GM19397 (cell line): ENCODE measurements at regions not wholly inside any gene's neighbourhood (a gene's known extent, or its start where the extent isn't known, plus 50 kb on each side); places are given as distances from the start of the nearest gene placed in this dataset.
A peak's percentile ranks its signal among the peaks of the same experiment; 100 is the strongest.

Experiments
- ATAC-seq: cut with Tn5 transposase; IDR thresholded peaks from one replicate; pipeline ENCODE4 v1.9.1; 2021; ENCODE audit warnings: mild to moderate bottlenecking, moderate library complexity; ENCODE audit not compliant: unreplicated experiment

GRCh38 chr6:105781248-105781647 is 304.9 kb upstream of the PRDM1 start:
- ATAC-seq, result no peak

GRCh38 chr6:105780146-105780860 is 305.8 kb upstream of the PRDM1 start:
- no peak for ATAC-seq

- ATAC-seq, result no peak
Measured at GRCh38 chr6:105779110-105779509, 307.0 kb upstream of the PRDM1 start.

GRCh38 chr6:105775095-105775494 is 311.0 kb upstream of the PRDM1 start:
- no peak for ATAC-seq

GRCh38 chr6:105774247-105774646 is 311.9 kb upstream of the PRDM1 start:
- peak; percentile 82 for ATAC-seq

- ATAC-seq, result no peak
Measured at GRCh38 chr6:105771313-105771970, 314.7 kb upstream of the PRDM1 start.

- ATAC-seq, result no peak
Measured at GRCh38 chr6:105769987-105770386, 316.1 kb upstream of the PRDM1 start.

GRCh38 chr6:105769197-105769596 is 316.9 kb upstream of the PRDM1 start:
- no peak for ATAC-seq

GRCh38 chr6:105767541-105767940 is 318.6 kb upstream of the PRDM1 start:
- no peak for ATAC-seq

- no peak for ATAC-seq
Measured at GRCh38 chr6:105765239-105765638, 320.9 kb upstream of the PRDM1 start.

- ATAC-seq, result no peak
Measured at GRCh38 chr6:105764315-105764714, 321.8 kb upstream of the PRDM1 start.

- ATAC-seq, result no peak
Measured at GRCh38 chr6:105763866-105764265, 322.3 kb upstream of the PRDM1 start.

- no peak for ATAC-seq
Measured at GRCh38 chr6:105760746-105761145, 325.4 kb upstream of the PRDM1 start.

GRCh38 chr6:105759946-105760345 is 326.2 kb upstream of the PRDM1 start:
- no peak for ATAC-seq

- no peak for ATAC-seq
Measured at GRCh38 chr6:105759015-105759414, 327.1 kb upstream of the PRDM1 start.

- ATAC-seq, result peak; percentile 80
Measured at GRCh38 chr6:105757512-105758200, 328.5 kb upstream of the PRDM1 start.

GRCh38 chr6:105755885-105756284 is 330.3 kb upstream of the PRDM1 start:
- no peak for ATAC-seq

GRCh38 chr6:105753620-105754211 is 332.4 kb upstream of the PRDM1 start:
- ATAC-seq, result no peak

GRCh38 chr6:105753207-105753606 is 332.9 kb upstream of the PRDM1 start:
- no peak for ATAC-seq

GRCh38 chr6:105750089-105750488 is 336.0 kb upstream of the PRDM1 start:
- ATAC-seq, result no peak

GRCh38 chr6:105748737-105749161 is 337.4 kb upstream of the PRDM1 start:
- ATAC-seq, result no peak
